ENCODE measurements at regions not wholly inside any gene's neighbourhood (a gene's known extent, or its start where the extent isn't known, plus 50 kb on each side); places are given as distances from the start of the nearest gene placed in this dataset.

- TF ChIP-seq CTCF (IDR thresholded peaks at IDR 0.05) (no peak), POLR2A (IDR thresholded peaks at IDR 0.05) (no peak)
Observed at GRCh38 chr1:5648410-5649165, 343.6 kb downstream of the NPHP4 start.

All from body of pancreas (tissue), 4 donors.